ENCODE measurements at regions not wholly inside any gene's neighbourhood (a gene's known extent, or its start where the extent isn't known, plus 50 kb on each side); places are given as distances from the start of the nearest gene placed in this dataset.
"Not testable (repeated sequence)": the region's sequence is repeated elsewhere in the genome, so short reads cannot be mapped to it uniquely, and the experiment has no call there.

GRCh38 chr21:31537872-31538576 is 121.5 kb upstream of the SOD1 start:
- DNase-seq (ENCODE audit: low read depth in 1 of 2, low spot score in 1 of 2), result no peak

DNA sequence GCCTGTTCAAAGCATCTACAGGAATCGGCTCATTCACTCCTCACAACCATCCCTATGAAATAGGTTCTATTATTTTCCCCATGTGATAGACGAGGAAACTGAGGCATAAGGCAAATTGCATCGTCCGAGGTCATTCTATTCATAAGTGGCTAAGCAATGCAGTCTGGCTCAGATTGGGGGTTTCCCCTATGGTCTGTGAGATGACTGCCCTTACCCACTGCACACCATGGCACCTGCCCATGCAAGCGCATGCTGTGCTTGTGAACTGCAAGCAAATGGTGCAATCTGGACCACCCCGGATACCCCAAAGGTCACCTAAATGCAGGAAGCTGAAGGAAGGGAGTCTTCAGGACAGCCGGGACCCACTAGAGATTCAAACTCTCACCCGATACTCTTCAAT is 123.4 kb upstream of the SOD1 start:
- DNase-seq (ENCODE audit: low read depth in 1 of 2, low spot score in 1 of 2), result no peak

- no peak for DNase-seq (ENCODE audit: low read depth in 1 of 2, low spot score in 1 of 2)
Observed at GRCh38 chr21:31531967-31532366, 127.5 kb upstream of the SOD1 start.

- DNase-seq (ENCODE audit: low read depth in 1 of 2, low spot score in 1 of 2), result no peak
Observed at GRCh38 chr21:31530897-31531705, 128.4 kb upstream of the SOD1 start.

- DNase-seq (ENCODE audit: low read depth in 1 of 2, low spot score in 1 of 2), result no peak
Observed at GRCh38 chr21:31530364-31530763, 129.1 kb upstream of the SOD1 start.

- no peak for DNase-seq (ENCODE audit: low read depth in 1 of 2, low spot score in 1 of 2)
Observed at GRCh38 chr21:31529406-31529805, 130.1 kb upstream of the SOD1 start.

- DNase-seq (ENCODE audit: low read depth in 1 of 2, low spot score in 1 of 2), result no peak
Observed at GRCh38 chr21:31526040-31526439, 133.5 kb upstream of the SOD1 start.

- DNase-seq (ENCODE audit: low read depth in 1 of 2, low spot score in 1 of 2), result no peak
Observed at GRCh38 chr21:31524140-31524539, 135.4 kb upstream of the SOD1 start.

DNA sequence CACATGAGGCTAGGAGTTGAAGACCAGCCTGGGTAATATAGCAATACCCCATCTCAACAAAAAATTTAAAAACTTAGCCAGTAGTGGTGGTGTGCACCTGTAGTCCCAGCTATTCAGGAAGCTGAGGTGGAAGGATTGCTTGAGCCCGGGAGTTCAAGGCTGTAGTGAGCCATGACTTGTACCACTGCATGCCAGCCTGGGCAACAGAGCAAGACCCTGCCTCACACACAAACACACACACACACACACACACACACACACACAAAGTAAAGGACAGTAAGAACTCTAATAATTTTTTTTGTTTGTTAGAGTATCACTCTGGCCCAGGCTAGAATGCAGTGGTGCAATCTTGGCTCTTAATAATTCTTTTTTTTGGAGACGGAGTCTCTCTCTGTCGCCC is 138.0 kb upstream of the SOD1 start:
- no peak for DNase-seq (ENCODE audit: low read depth in 1 of 2, low spot score in 1 of 2)

- DNase-seq (ENCODE audit: low read depth in 1 of 2, low spot score in 1 of 2), result no peak
Observed at GRCh38 chr21:31520561-31521098, 138.9 kb upstream of the SOD1 start.

DNA sequence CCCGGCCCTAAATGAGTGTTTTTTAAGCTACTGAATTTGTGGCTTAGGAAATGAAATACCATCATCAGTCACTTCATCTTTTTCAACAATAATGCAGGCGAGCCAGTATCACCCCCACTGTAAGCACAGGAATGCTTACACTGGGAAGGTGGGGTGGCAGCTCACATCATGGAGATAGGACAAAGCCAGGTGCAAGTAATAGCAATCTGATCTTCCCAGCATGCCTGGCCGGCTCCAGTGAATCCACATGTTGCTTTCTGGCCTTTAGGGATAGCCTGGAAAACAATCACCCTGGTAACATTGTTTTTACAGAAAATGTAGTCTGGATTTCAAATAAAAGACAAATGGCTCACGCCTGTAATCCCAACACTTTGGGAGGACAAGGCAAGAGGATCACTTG is 140.9 kb upstream of the SOD1 start:
- no peak for DNase-seq (ENCODE audit: low read depth in 1 of 2, low spot score in 1 of 2)

DNA sequence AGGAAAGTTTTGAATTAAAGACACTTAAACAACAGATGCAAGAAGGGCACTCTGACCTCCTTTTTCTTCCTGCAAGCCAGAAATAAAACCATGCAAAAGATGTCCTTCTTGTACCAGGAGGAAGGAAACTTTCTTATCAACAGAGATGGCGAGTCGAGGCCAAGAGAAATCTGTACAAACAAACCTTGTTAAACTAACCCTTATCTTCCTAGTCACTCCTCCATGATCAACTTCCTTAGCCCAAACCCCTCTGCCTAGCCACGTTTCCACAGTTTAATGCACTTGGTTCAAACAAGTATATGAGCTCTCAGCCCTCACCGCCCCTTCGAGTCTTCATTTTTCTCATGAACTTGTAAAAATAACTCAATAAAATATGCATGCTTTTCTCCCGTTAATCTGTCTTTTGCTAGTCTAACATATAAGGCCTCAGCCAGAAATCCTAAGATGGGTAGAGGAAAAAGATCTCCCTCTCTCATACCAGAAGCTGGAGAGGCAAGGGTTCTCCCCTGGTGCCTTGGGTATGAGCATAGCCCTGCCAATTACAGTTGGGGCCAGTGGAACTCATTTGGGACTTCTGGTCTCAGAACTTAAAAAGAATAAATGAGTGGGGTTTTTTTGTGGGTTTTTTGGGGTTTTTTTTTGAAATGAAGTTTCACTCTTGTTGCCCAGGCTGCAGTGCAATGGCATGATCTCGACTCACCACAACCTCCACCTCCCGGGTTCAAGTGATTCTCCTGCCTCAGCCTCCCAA is 141.7 kb upstream of the SOD1 start:
- no peak for DNase-seq (ENCODE audit: low read depth in 1 of 2, low spot score in 1 of 2)

DNA sequence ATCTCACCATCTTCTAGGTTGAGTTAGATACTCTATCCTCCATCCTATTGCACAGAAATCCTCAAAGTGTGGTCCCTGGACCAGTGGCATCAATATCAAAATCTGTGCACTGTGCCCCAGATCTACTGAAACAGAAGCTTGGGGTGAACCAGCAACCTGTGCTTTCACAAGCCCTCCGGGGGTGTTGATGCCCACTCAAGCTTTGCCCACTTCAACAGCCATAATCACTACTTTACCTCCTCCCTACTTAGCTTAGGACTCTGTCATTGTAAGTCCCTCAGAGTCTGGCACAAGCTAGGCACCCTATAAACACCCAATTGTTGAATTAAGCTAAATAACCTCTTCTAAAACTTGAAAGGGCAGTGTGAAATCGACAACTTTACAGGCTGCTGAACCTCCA is 144.2 kb upstream of the SOD1 start:
- DNase-seq (ENCODE audit: low read depth in 1 of 2, low spot score in 1 of 2), result no peak

- DNase-seq (ENCODE audit: low read depth in 1 of 2, low spot score in 1 of 2), result no peak
Observed at GRCh38 chr21:31514598-31514997, 144.9 kb upstream of the SOD1 start.

DNA sequence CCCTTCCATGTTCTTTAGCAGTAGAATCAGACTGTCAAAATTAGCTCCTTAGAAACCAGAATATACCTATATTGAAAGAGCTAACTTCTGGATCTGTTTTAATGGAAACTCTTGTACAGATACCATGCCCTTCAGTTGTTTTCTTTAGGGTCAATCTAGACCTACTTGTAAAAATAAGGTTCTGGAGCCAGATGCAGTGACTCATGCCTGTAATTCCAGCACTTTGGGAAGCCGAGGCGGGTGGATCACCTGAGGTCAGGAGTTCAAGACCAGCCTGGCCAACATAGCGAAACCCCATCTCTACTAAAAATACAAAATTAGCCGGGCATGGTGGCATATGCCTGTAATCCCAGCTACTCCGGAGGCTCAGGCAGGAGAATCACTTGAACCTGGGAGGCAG is 146.0 kb upstream of the SOD1 start:
- DNase-seq (ENCODE audit: low read depth in 1 of 2, low spot score in 1 of 2), result not testable (repeated sequence)

DNA sequence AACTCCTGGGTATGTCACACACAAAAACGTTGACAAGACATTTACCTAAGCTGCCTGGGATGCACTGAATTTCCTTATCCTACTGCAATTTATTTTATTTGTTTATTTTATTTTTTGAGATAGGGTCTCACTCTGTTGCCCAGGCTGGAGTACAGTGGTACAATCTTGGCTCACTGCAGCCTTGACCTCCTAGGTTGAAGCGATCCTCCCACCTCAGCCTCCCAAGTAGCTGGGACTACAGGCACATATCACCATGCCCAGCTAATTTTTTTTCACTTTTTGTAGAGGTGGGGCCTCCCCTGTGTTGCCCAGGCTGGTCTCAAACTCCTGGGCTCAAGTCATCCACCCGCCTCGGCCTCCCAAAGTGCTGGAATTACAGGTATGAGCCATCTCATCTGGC is 147.5 kb upstream of the SOD1 start:
- not testable (repeated sequence) for DNase-seq (ENCODE audit: low read depth in 1 of 2, low spot score in 1 of 2)

GRCh38 chr21:31511258-31511657 is 148.2 kb upstream of the SOD1 start:
- DNase-seq (ENCODE audit: low read depth in 1 of 2, low spot score in 1 of 2), result no peak

- peak; percentile 36 to 55 for DNase-seq (ENCODE audit: low read depth in 1 of 2, low spot score in 1 of 2)
Observed at GRCh38 chr21:31509194-31510017, 150.1 kb upstream of the SOD1 start.

- no peak for DNase-seq (ENCODE audit: low read depth in 1 of 2, low spot score in 1 of 2)
Observed at GRCh38 chr21:31505975-31506374, 153.5 kb upstream of the SOD1 start.

DNA sequence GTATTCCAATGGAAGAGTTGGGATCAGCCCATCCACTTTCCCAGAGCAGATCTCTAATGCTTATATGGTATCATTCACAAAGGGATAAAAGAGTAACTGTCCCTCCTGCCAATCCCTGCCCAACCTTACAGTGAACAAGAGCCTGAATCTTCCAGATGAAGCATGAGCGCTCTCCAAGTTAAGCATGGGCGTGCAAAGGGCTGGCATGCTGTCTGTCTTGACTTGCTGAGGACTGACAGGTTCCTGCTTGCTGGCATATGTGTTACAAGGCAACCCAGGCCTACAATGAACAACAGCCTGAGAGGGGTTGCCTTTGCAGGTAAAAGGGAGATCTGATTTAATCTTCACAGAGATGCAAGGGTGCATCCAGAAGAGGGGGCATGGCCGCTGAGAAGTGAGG is 155.6 kb upstream of the SOD1 start:
- DNase-seq (ENCODE audit: low read depth in 1 of 2, low spot score in 1 of 2), result no peak

DNA sequence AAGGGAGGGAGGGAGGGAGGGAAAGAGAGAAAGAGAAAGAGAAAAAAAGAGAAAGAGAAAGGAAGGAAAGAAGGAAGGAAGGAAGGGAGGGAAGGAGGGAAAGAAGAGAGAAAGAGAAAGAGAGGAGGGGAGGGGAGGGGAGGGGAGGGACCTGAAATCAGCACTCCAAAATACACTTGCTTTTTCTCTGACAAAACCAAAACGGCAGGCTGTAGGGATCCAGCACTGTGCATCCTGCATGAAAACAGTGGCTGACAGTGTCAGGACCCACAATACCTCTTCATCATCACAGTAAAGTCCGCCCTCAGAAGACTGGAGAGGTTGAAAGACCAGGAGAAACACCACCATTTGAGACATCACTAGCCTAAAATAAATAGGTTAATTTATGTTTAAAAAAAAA is 156.0 kb upstream of the SOD1 start:
- DNase-seq (ENCODE audit: low read depth in 1 of 2, low spot score in 1 of 2), result no peak

All from activated T-helper 1 cell treated with anti-CD3 and anti-CD28 coated beads, Interleukin-2, amount 50 U/mL, for 16 hours (primary cell).